GM23338 (cell line): ENCODE measurements at regions not wholly inside any gene's neighbourhood (a gene's known extent, or its start where the extent isn't known, plus 50 kb on each side); places are given as distances from the start of the nearest gene placed in this dataset.
A peak's percentile ranks its signal among the peaks of the same experiment; 100 is the strongest.

Experiments
- ATAC-seq: fragments of 200-7000 bp; cut with Tn5 transposase; 3 replicates; pipeline ENCODE4 v1.9.1; 2020
- DNase-seq: peaks from one replicate; pipeline ENCODE4 v3.0.0-alpha.2; 2015; ENCODE audit warnings: low spot score
- H2AFZ ChIP-seq: fragments of 200-600 bp; sonication (generic); 2 replicates; pipeline ENCODE4 v1.8.0; 2016; ENCODE audit warnings: antibody characterized with exemption, mild to moderate bottlenecking, moderate library complexity
- H3F3A ChIP-seq: fragments of 200-600 bp; sonication (generic); replicated peaks from 2 replicates; pipeline ENCODE4 v1.8.0; 2017; ENCODE audit warnings: antibody characterized with exemption, mixed run types, low read depth
- H3K27ac ChIP-seq: fragments of 200-600 bp; sonication (generic); 2 replicates; pipeline ENCODE4 v1.6.1; 2016; ENCODE audit warnings: low read depth
- H3K27me3 ChIP-seq: fragments of 200-600 bp; sonication (generic); 2 replicates; pipeline ENCODE4 v1.8.0; 2016; ENCODE audit warnings: mild to moderate bottlenecking, mixed run types, moderate library complexity; ENCODE audit not compliant: insufficient read depth
- H3K36me3 ChIP-seq: fragments of 200-600 bp; sonication (generic); 2 replicates; pipeline ENCODE4 v1.8.0; 2016; ENCODE audit warnings: mild to moderate bottlenecking; ENCODE audit not compliant: insufficient read depth
- H3K4me1 ChIP-seq: fragments of 200-600 bp; sonication (generic); 2 replicates; pipeline ENCODE4 v1.8.0; 2016; ENCODE audit warnings: mild to moderate bottlenecking, moderate library complexity; ENCODE audit not compliant: insufficient read depth
- H3K4me2 ChIP-seq: fragments of 200-600 bp; sonication (generic); 2 replicates; pipeline ENCODE4 v1.7.1; 2017; ENCODE audit warnings: mixed run types
- H3K4me3 ChIP-seq: fragments of 200-600 bp; sonication (generic); 2 replicates; pipeline ENCODE4 v1.6.1; 2016; ENCODE audit warnings: mixed run types
- H3K79me2 ChIP-seq: fragments of 200-600 bp; sonication (generic); replicated peaks from 2 replicates; pipeline ENCODE4 v1.8.0; 2017; ENCODE audit warnings: mild to moderate bottlenecking; ENCODE audit not compliant: insufficient read depth
- H3K9me2 ChIP-seq: fragments of 200-600 bp; sonication (generic); 2 replicates; pipeline ENCODE4 v1.8.0; 2017; ENCODE audit not compliant: insufficient read depth
- H4K20me1 ChIP-seq: fragments of 200-600 bp; sonication (generic); replicated peaks from 2 replicates; pipeline ENCODE4 v1.8.0; 2017; ENCODE audit warnings: mild to moderate bottlenecking; ENCODE audit not compliant: insufficient read depth
- H3K27ac Mint-ChIP-seq: 2 replicates; pipeline ENCODE4 v1.8.0; 2020; ENCODE audit warnings: inconsistent platforms, mild to moderate bottlenecking, moderate library complexity, mixed read lengths
- H3K27me3 Mint-ChIP-seq: 3 replicates; pipeline ENCODE4 v1.8.0; 2022; ENCODE audit warnings: low read depth, mild to moderate bottlenecking, moderate library complexity, mixed read lengths, inconsistent platforms; ENCODE audit not compliant: insufficient read depth, poor library complexity
- H3K36me3 Mint-ChIP-seq: 3 replicates; pipeline ENCODE4 v1.8.0; 2021; ENCODE audit warnings: low read depth, mild to moderate bottlenecking, inconsistent platforms, moderate library complexity, mixed read lengths
- H3K4me1 Mint-ChIP-seq: 3 replicates; pipeline ENCODE4 v1.8.0; 2020; ENCODE audit warnings: mild to moderate bottlenecking, inconsistent platforms, mixed read lengths
- H3K4me3 Mint-ChIP-seq: 3 replicates; pipeline ENCODE4 v1.8.0; 2021; ENCODE audit warnings: moderate library complexity, mild to moderate bottlenecking, inconsistent platforms, mixed read lengths
- H3K9me3 Mint-ChIP-seq: 3 replicates; pipeline ENCODE4 v1.8.0; 2020; ENCODE audit warnings: moderate library complexity, mild to moderate bottlenecking, inconsistent platforms, mixed read lengths
- CREB1 ChIP-seq: fragments of 250-450 bp; sonication (Bioruptor Pico); IDR thresholded peaks from 2 replicates; pipeline ENCODE4 v1.5.0; 2020; ENCODE audit warnings: low read depth, mild to moderate bottlenecking, moderate library complexity
- EZH2 ChIP-seq: fragments of 200-600 bp; sonication (generic); IDR thresholded peaks from one replicate; pipeline ENCODE4 v1.8.0; 2017; ENCODE audit warnings: antibody characterized with exemption, mild to moderate bottlenecking, low read depth; ENCODE audit not compliant: unreplicated experiment
- STAT1 ChIP-seq: IDR thresholded peaks from one replicate; pipeline ENCODE4 v1.6.1; 2016; ENCODE audit warnings: antibody characterized with exemption; ENCODE audit not compliant: unreplicated experiment
- TF ChIP-seq, protein P1 (sequence below): fragments of 250-450 bp; sonication (Bioruptor Pico); IDR thresholded peaks from 2 replicates; pipeline ENCODE4 v1.5.0; 2020; ENCODE audit warnings: mild to moderate bottlenecking, moderate library complexity

DNA sequence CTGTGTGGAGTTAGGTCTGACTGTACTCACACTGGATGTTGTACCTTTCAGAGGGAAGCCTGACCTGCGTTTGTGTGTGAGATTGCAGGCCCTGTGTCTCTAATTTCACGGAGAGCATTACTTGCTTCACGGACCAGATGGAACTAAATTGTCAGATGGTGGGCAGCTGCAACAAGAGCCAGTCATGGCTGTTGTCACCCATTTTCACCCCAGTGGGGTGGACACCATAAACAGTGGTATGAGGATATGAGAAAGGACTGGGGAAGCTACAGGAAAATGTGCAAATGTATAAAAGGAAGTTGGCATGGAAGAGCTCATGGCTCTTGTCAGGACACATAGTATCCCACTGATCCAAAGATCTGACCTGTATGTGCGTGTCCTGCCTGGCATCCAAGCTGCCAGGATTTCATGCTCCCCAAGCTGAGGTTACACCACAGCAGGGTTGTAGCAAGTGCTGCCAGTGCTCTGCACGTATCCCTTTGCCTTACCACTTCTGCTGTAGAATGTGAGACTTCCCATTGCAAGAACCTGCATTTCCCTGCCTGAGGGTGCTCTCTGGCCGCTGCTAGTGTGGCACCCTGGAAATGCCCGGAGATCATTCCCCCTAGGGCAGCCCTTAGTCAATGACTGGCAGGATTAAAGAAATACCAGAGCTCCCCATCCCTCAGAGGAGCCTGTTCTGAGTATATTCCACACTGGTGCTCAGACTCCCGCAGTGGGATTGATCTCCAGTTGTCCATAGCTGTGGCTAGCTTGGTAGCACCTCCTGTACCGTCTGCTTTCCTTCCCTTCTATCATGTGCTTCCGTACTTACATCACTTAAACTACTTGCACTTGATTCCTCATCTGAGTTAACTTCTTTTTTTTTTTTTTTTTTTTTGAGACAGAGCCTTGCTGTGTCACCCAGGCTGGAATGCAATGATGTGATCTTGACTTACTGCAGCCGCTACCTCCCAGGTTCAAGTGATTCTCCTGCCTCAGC, 70.4 kb upstream of the TANC2 start:
- peaks cover 21% of the 10 kb centered on the region for H3K4me1 Mint-ChIP-seq
- DNase-seq: no peak

More for the DNA sequence above, 70.4 kb upstream of the TANC2 start:
- no peaks in the 10 kb centered on the region for H3F3A ChIP-seq
- H3K4me3 ChIP-seq: no peak overlapping the region
- Mint-ChIP-seq H3K27ac (no peak overlapping the region), H3K27me3 (peaks cover 3% of the 10 kb centered on the region), H3K9me3 (no peaks in the 10 kb centered on the region; the same call in 2 of the 3 replicates), H3K4me3 (no peak overlapping the region), H3K36me3 (no peaks in the 10 kb centered on the region)
- no peaks in the 10 kb centered on the region for H3K36me3 ChIP-seq
- H2AFZ ChIP-seq: 0 out of 2 replicates have a peak overlapping the region, but pooled peaks have one; percentile 56
- no peak overlapping the region for H3K4me2 ChIP-seq
- no peak overlapping the region for H3K27ac ChIP-seq
- H3K4me1 ChIP-seq: peaks cover 24% of the 10 kb centered on the region
- no peak for ATAC-seq
- H3K79me2 ChIP-seq: no peaks in the 10 kb centered on the region
- H4K20me1 ChIP-seq: no peaks in the 10 kb centered on the region
- no peak for TF ChIP-seq STAT1
- TF ChIP-seq, protein P1, sequence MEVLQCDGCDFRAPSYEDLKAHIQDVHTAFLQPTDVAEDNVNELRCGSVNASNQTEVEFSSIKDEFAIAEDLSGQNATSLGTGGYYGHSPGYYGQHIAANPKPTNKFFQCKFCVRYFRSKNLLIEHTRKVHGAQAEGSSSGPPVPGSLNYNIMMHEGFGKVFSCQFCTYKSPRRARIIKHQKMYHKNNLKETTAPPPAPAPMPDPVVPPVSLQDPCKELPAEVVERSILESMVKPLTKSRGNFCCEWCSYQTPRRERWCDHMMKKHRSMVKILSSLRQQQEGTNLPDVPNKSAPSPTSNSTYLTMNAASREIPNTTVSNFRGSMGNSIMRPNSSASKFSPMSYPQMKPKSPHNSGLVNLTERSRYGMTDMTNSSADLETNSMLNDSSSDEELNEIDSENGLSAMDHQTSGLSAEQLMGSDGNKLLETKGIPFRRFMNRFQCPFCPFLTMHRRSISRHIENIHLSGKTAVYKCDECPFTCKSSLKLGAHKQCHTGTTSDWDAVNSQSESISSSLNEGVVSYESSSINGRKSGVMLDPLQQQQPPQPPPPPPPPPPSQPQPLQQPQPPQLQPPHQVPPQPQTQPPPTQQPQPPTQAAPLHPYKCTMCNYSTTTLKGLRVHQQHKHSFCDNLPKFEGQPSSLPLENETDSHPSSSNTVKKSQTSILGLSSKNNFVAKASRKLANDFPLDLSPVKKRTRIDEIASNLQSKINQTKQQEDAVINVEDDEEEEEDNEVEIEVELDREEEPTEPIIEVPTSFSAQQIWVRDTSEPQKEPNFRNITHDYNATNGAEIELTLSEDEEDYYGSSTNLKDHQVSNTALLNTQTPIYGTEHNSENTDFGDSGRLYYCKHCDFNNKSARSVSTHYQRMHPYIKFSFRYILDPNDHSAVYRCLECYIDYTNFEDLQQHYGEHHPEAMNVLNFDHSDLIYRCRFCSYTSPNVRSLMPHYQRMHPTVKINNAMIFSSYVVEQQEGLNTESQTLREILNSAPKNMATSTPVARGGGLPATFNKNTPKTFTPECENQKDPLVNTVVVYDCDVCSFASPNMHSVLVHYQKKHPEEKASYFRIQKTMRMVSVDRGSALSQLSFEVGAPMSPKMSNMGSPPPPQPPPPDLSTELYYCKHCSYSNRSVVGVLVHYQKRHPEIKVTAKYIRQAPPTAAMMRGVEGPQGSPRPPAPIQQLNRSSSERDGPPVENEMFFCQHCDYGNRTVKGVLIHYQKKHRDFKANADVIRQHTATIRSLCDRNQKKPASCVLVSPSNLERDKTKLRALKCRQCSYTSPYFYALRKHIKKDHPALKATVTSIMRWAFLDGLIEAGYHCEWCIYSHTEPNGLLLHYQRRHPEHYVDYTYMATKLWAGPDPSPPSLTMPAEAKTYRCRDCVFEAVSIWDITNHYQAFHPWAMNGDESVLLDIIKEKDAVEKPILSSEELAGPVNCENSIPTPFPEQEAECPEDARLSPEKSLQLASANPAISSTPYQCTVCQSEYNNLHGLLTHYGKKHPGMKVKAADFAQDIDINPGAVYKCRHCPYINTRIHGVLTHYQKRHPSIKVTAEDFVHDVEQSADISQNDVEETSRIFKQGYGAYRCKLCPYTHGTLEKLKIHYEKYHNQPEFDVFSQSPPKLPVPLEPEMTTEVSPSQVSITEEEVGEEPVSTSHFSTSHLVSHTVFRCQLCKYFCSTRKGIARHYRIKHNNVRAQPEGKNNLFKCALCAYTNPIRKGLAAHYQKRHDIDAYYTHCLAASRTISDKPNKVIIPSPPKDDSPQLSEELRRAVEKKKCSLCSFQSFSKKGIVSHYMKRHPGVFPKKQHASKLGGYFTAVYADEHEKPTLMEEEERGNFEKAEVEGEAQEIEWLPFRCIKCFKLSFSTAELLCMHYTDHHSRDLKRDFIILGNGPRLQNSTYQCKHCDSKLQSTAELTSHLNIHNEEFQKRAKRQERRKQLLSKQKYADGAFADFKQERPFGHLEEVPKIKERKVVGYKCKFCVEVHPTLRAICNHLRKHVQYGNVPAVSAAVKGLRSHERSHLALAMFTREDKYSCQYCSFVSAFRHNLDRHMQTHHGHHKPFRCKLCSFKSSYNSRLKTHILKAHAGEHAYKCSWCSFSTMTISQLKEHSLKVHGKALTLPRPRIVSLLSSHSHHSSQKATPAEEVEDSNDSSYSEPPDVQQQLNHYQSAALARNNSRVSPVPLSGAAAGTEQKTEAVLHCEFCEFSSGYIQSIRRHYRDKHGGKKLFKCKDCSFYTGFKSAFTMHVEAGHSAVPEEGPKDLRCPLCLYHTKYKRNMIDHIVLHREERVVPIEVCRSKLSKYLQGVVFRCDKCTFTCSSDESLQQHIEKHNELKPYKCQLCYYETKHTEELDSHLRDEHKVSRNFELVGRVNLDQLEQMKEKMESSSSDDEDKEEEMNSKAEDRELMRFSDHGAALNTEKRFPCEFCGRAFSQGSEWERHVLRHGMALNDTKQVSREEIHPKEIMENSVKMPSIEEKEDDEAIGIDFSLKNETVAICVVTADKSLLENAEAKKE (CRISPR knock-in tag): no peak
- no peak for TF ChIP-seq CREB1 (CRISPR knock-in tag)
- no peak for TF ChIP-seq EZH2
- H3K9me2 ChIP-seq: no peaks in the 10 kb centered on the region
- no peaks in the 10 kb centered on the region for H3K27me3 ChIP-seq
